GM23338 (cell line): ENCODE measurements at regions not wholly inside any gene's neighbourhood (a gene's known extent, or its start where the extent isn't known, plus 50 kb on each side); places are given as distances from the start of the nearest gene placed in this dataset.
A peak's percentile ranks its signal among the peaks of the same experiment; 100 is the strongest.

Experiments used
- ATAC-seq: fragments of 200-7000 bp; cut with Tn5 transposase; 3 replicates; pipeline ENCODE4 v1.9.1; 2020
- DNase-seq: peaks from one replicate; pipeline ENCODE4 v3.0.0-alpha.2; 2015; ENCODE audit warnings: low spot score
- H2AFZ ChIP-seq: fragments of 200-600 bp; sonication (generic); 2 replicates; pipeline ENCODE4 v1.8.0; 2016; ENCODE audit warnings: antibody characterized with exemption, mild to moderate bottlenecking, moderate library complexity
- H3F3A ChIP-seq: fragments of 200-600 bp; sonication (generic); replicated peaks from 2 replicates; pipeline ENCODE4 v1.8.0; 2017; ENCODE audit warnings: antibody characterized with exemption, mixed run types, low read depth
- H3K27ac ChIP-seq: fragments of 200-600 bp; sonication (generic); 2 replicates; pipeline ENCODE4 v1.6.1; 2016; ENCODE audit warnings: low read depth
- H3K27me3 ChIP-seq: fragments of 200-600 bp; sonication (generic); 2 replicates; pipeline ENCODE4 v1.8.0; 2016; ENCODE audit warnings: mild to moderate bottlenecking, mixed run types, moderate library complexity; ENCODE audit not compliant: insufficient read depth
- H3K36me3 ChIP-seq: fragments of 200-600 bp; sonication (generic); 2 replicates; pipeline ENCODE4 v1.8.0; 2016; ENCODE audit warnings: mild to moderate bottlenecking; ENCODE audit not compliant: insufficient read depth
- H3K4me1 ChIP-seq: fragments of 200-600 bp; sonication (generic); 2 replicates; pipeline ENCODE4 v1.8.0; 2016; ENCODE audit warnings: mild to moderate bottlenecking, moderate library complexity; ENCODE audit not compliant: insufficient read depth
- H3K4me2 ChIP-seq: fragments of 200-600 bp; sonication (generic); 2 replicates; pipeline ENCODE4 v1.7.1; 2017; ENCODE audit warnings: mixed run types
- H3K4me3 ChIP-seq: fragments of 200-600 bp; sonication (generic); 2 replicates; pipeline ENCODE4 v1.6.1; 2016; ENCODE audit warnings: mixed run types
- H3K79me2 ChIP-seq: fragments of 200-600 bp; sonication (generic); replicated peaks from 2 replicates; pipeline ENCODE4 v1.8.0; 2017; ENCODE audit warnings: mild to moderate bottlenecking; ENCODE audit not compliant: insufficient read depth
- H3K9me2 ChIP-seq: fragments of 200-600 bp; sonication (generic); 2 replicates; pipeline ENCODE4 v1.8.0; 2017; ENCODE audit not compliant: insufficient read depth
- H4K20me1 ChIP-seq: fragments of 200-600 bp; sonication (generic); replicated peaks from 2 replicates; pipeline ENCODE4 v1.8.0; 2017; ENCODE audit warnings: mild to moderate bottlenecking; ENCODE audit not compliant: insufficient read depth
- H3K27ac Mint-ChIP-seq: 2 replicates; pipeline ENCODE4 v1.8.0; 2020; ENCODE audit warnings: inconsistent platforms, mild to moderate bottlenecking, moderate library complexity, mixed read lengths
- H3K27me3 Mint-ChIP-seq: 3 replicates; pipeline ENCODE4 v1.8.0; 2022; ENCODE audit warnings: low read depth, mild to moderate bottlenecking, moderate library complexity, mixed read lengths, inconsistent platforms; ENCODE audit not compliant: insufficient read depth, poor library complexity
- H3K36me3 Mint-ChIP-seq: 3 replicates; pipeline ENCODE4 v1.8.0; 2021; ENCODE audit warnings: low read depth, mild to moderate bottlenecking, inconsistent platforms, moderate library complexity, mixed read lengths
- H3K4me1 Mint-ChIP-seq: 3 replicates; pipeline ENCODE4 v1.8.0; 2020; ENCODE audit warnings: mild to moderate bottlenecking, inconsistent platforms, mixed read lengths
- H3K4me3 Mint-ChIP-seq: 3 replicates; pipeline ENCODE4 v1.8.0; 2021; ENCODE audit warnings: moderate library complexity, mild to moderate bottlenecking, inconsistent platforms, mixed read lengths
- H3K9me3 Mint-ChIP-seq: 3 replicates; pipeline ENCODE4 v1.8.0; 2020; ENCODE audit warnings: moderate library complexity, mild to moderate bottlenecking, inconsistent platforms, mixed read lengths
- CREB1 ChIP-seq: fragments of 250-450 bp; sonication (Bioruptor Pico); IDR thresholded peaks from 2 replicates; pipeline ENCODE4 v1.5.0; 2020; ENCODE audit warnings: low read depth, mild to moderate bottlenecking, moderate library complexity
- CTCF ChIP-seq, 2 experiments: fragments of 200-600 bp in 1 of 2; sonication (generic) in 1 of 2; conservative IDR thresholded peaks; 2 replicates each; pipeline versions ENCODE4 v1.5.1 to v1.6.1; 2016 to 2017; ENCODE audit warnings: antibody characterized with exemption in 2 of 2, low read depth in 2 of 2, mild to moderate bottlenecking in 2 of 2, moderate library complexity in 1 of 2
- EZH2 ChIP-seq: fragments of 200-600 bp; sonication (generic); IDR thresholded peaks from one replicate; pipeline ENCODE4 v1.8.0; 2017; ENCODE audit warnings: antibody characterized with exemption, mild to moderate bottlenecking, low read depth; ENCODE audit not compliant: unreplicated experiment
- JUNB ChIP-seq: IDR thresholded peaks from one replicate; pipeline ENCODE4 v1.6.1; 2016; ENCODE audit warnings: antibody characterized with exemption; ENCODE audit not compliant: unreplicated experiment
- NANOG ChIP-seq: IDR thresholded peaks from 2 replicates; pipeline ENCODE4 v1.6.1; 2016; ENCODE audit warnings: antibody characterized with exemption, borderline replicate concordance
- POLR2AphosphoS5 ChIP-seq: IDR thresholded peaks from 2 replicates; pipeline ENCODE4 v1.6.1; 2016; ENCODE audit warnings: antibody characterized with exemption, low read depth
- STAT1 ChIP-seq: IDR thresholded peaks from one replicate; pipeline ENCODE4 v1.6.1; 2016; ENCODE audit warnings: antibody characterized with exemption; ENCODE audit not compliant: unreplicated experiment
- ZNF114 ChIP-seq: fragments of 250-450 bp; sonication (Bioruptor Pico); IDR thresholded peaks from 2 replicates; pipeline ENCODE4 v1.5.0; 2020; ENCODE audit warnings: mild to moderate bottlenecking, moderate library complexity
- TF ChIP-seq, protein P1 (sequence below): IDR thresholded peaks from 2 replicates; pipeline ENCODE4 v1.6.1; 2016; ENCODE audit warnings: antibody characterized with exemption

DNA sequence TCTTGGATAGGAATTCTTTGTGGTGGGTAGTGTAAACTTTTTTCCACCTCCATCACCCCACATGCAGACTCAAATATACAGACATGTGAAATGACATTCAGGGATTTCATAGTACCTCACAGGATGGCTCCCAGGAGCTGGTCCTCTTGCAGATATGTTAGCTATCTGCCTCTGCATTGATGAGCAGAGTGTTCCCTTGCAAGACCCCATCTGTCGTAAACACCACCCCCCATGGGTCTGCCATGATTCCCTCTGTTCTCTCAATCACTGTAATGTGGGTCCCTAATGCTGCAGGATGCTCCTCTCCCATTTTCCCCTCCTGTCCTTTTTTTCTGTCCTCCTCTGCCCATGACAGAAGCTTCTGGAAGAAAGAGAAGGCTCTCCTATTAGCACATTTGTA, 391.2 kb upstream of the PODXL start:
- DNase-seq (no peak), ATAC-seq (no peak)
- no peaks in the 10 kb centered on the region for H3K79me2 ChIP-seq
- no peak overlapping the region for H2AFZ ChIP-seq
- H4K20me1 ChIP-seq, result no peaks in the 10 kb centered on the region
- H3K27ac ChIP-seq, result no peak overlapping the region
- H3K36me3 ChIP-seq, result no peaks in the 10 kb centered on the region
- no peaks in the 10 kb centered on the region for H3K4me1 ChIP-seq
- Mint-ChIP-seq H3K4me1 (no peaks in the 10 kb centered on the region), H3K36me3 (no peaks in the 10 kb centered on the region), H3K4me3 (no peak overlapping the region), H3K9me3 (no peaks in the 10 kb centered on the region; the same call in 2 of the 3 replicates), H3K27ac (no peak overlapping the region), H3K27me3 (peaks cover 23% of the 10 kb centered on the region)
- H3K9me2 ChIP-seq, result no peaks in the 10 kb centered on the region
- H3K27me3 ChIP-seq, result peaks cover 11% of the 10 kb centered on the region
- H3K4me2 ChIP-seq, result no peak overlapping the region
- H3F3A ChIP-seq, result no peaks in the 10 kb centered on the region
- TF ChIP-seq CTCF (conservative IDR thresholded peaks at IDR 0.05; ENCODE audit: low read depth in 2 of 2), result no peak
- no peak for TF ChIP-seq CREB1 (CRISPR knock-in tag)
- TF ChIP-seq, protein P1, sequence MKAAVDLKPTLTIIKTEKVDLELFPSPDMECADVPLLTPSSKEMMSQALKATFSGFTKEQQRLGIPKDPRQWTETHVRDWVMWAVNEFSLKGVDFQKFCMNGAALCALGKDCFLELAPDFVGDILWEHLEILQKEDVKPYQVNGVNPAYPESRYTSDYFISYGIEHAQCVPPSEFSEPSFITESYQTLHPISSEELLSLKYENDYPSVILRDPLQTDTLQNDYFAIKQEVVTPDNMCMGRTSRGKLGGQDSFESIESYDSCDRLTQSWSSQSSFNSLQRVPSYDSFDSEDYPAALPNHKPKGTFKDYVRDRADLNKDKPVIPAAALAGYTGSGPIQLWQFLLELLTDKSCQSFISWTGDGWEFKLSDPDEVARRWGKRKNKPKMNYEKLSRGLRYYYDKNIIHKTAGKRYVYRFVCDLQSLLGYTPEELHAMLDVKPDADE, result no peak
- TF ChIP-seq NANOG, result no peak
- no peak for TF ChIP-seq ZNF114 (CRISPR knock-in tag)
- no peak overlapping the region for H3K4me3 ChIP-seq

DNA sequence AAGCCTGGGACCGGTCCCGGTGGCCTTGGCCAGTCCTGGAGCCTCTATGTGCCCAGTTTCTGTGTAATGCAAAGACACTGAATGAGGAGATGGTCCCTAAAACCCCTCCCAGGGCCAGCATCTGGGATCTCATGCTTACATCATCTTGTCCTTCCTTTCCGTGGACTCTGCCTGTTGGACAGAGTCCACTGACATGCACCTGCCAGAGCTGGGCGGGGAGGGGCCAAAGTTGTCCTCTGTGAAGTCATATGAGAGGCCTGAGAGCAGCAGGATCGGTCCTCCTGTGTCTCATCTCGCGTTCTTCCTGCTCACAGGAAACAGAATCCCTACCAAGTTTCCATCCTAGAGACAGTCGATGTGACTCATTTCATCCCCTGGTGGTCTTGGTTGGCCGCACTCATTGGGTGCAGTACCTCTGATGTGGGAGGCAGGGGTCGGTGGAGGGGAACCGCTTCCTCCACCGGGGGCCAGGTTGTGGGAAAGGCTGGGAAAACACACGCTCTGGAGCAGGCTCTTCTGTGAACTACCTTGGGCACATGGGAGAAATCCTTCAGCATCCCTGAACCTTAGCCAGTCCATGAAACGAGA, 389.6 kb upstream of the PODXL start:
- Mint-ChIP-seq H3K4me3 (no peak overlapping the region; the same call in 2 of the 3 replicates), H3K27ac (no peak overlapping the region), H3K4me1 (no peaks in the 10 kb centered on the region), H3K9me3 (peaks cover 11% of the 10 kb centered on the region; the same call in 1 of the 3 replicates), H3K27me3 (peaks cover 21% of the 10 kb centered on the region), H3K36me3 (no peaks in the 10 kb centered on the region)
- Histone ChIP-seq H3K9me2 (no peaks in the 10 kb centered on the region), H2AFZ (peak overlapping the region; percentile 97; the same call in 1 of the 2 replicates), H3K4me3 (peak overlapping the region; percentile 41; the same call in 1 of the 2 replicates), H3F3A (no peaks in the 10 kb centered on the region), H3K36me3 (no peaks in the 10 kb centered on the region), H3K4me1 (no peaks in the 10 kb centered on the region), H3K27ac (no peak overlapping the region), H4K20me1 (no peaks in the 10 kb centered on the region), H3K27me3 (peaks cover 11% of the 10 kb centered on the region), H3K4me2 (peak overlapping the region; percentile 66), H3K79me2 (no peaks in the 10 kb centered on the region)
- DNase-seq (peak; percentile 9), ATAC-seq (no peak)
- no peak for TF ChIP-seq STAT1
- no peak for TF ChIP-seq NANOG
- no peak for TF ChIP-seq POLR2AphosphoS5
- TF ChIP-seq EZH2, result no peak
- TF ChIP-seq, protein P1, result no peak
- no peak for TF ChIP-seq CTCF (conservative IDR thresholded peaks at IDR 0.05; ENCODE audit: low read depth in 2 of 2)
- TF ChIP-seq JUNB, result no peak
